SK-N-SH treated with all-trans-retinoic acid at 6 μM for 48 hours (cell line): ENCODE measurements at regions not wholly inside any gene's neighbourhood (a gene's known extent, or its start where the extent isn't known, plus 50 kb on each side); places are given as distances from the start of the nearest gene placed in this dataset.

ENCODE experiments used
- ARNTL ChIP-seq: fragments of 450-650 bp; formaldehyde crosslinking; IDR thresholded peaks from 2 replicates; pipeline ENCODE4 v1.5.0; 2020; ENCODE audit warnings: low read depth, mild to moderate bottlenecking, moderate library complexity, borderline replicate concordance
- CSDC2 ChIP-seq: fragments of 250-450 bp; sonication (Bioruptor Pico); IDR thresholded peaks from 2 replicates; pipeline ENCODE4 v1.5.0; 2020; ENCODE audit warnings: mild to moderate bottlenecking, moderate library complexity
- GLIS3 ChIP-seq: fragments of 250-450 bp; sonication (Bioruptor Pico); IDR thresholded peaks from 2 replicates; pipeline ENCODE4 v1.5.0; 2020; ENCODE audit warnings: mild to moderate bottlenecking, moderate library complexity
- OSR1 ChIP-seq: fragments of 250-450 bp; sonication (Bioruptor Pico); IDR thresholded peaks from 2 replicates; pipeline ENCODE4 v1.8.0; 2022; ENCODE audit warnings: moderate library complexity, mild to moderate bottlenecking, inconsistent platforms
- RARB ChIP-seq: fragments of 250-450 bp; sonication (Bioruptor Pico); IDR thresholded peaks from 2 replicates; pipeline ENCODE4 v1.8.0; 2021; ENCODE audit warnings: mild to moderate bottlenecking, moderate library complexity
- TCF4 ChIP-seq: fragments of 250-450 bp; sonication (Bioruptor Pico); IDR thresholded peaks from 2 replicates; pipeline ENCODE4 v1.8.0; 2021; ENCODE audit warnings: mild to moderate bottlenecking, moderate library complexity, borderline replicate concordance
- TOX ChIP-seq: fragments of 250-450 bp; sonication (Bioruptor Pico); IDR thresholded peaks from 2 replicates; pipeline ENCODE4 v1.8.0; 2021; ENCODE audit warnings: mild to moderate bottlenecking, moderate library complexity, borderline replicate concordance
- ZFP30 ChIP-seq: fragments of 450-650 bp; formaldehyde crosslinking; IDR thresholded peaks from 2 replicates; pipeline ENCODE4 v1.5.0; 2022; ENCODE audit warnings: mild to moderate bottlenecking, moderate library complexity
- ZNF565 ChIP-seq: fragments of 450-650 bp; formaldehyde crosslinking; conservative IDR thresholded peaks from 2 replicates; pipeline ENCODE4 v1.5.0; 2020; ENCODE audit warnings: low read depth, mild to moderate bottlenecking, moderate library complexity
- ZNF8 ChIP-seq: fragments of 450-650 bp; formaldehyde crosslinking; IDR thresholded peaks from 2 replicates; pipeline ENCODE4 v1.5.0; 2020; ENCODE audit warnings: mild to moderate bottlenecking, moderate library complexity
- TF ChIP-seq, protein P1 (sequence below): fragments of 250-450 bp; sonication (Bioruptor Pico); IDR thresholded peaks from 2 replicates; pipeline ENCODE4 v1.8.0; 2021; ENCODE audit warnings: low read depth, mild to moderate bottlenecking, moderate library complexity, borderline replicate concordance
- TF ChIP-seq, protein P2 (sequence below): fragments of 250-450 bp; sonication (Bioruptor Pico); IDR thresholded peaks from 2 replicates; pipeline ENCODE4 v1.8.0; 2020; ENCODE audit warnings: mild to moderate bottlenecking, moderate library complexity, borderline replicate concordance

GRCh38 chr16:60091529-60091928, 1357.4 kb upstream of the GOT2 start:
- TF ChIP-seq, protein P1, sequence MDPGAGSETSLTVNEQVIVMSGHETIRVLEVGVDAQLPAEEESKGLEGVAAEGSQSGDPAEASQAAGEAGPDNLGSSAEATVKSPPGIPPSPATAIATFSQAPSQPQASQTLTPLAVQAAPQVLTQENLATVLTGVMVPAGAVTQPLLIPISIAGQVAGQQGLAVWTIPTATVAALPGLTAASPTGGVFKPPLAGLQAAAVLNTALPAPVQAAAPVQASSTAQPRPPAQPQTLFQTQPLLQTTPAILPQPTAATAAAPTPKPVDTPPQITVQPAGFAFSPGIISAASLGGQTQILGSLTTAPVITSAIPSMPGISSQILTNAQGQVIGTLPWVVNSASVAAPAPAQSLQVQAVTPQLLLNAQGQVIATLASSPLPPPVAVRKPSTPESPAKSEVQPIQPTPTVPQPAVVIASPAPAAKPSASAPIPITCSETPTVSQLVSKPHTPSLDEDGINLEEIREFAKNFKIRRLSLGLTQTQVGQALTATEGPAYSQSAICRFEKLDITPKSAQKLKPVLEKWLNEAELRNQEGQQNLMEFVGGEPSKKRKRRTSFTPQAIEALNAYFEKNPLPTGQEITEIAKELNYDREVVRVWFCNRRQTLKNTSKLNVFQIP, result no peak
- no peak for TF ChIP-seq TOX (CRISPR knock-in tag)
- TF ChIP-seq OSR1 (CRISPR knock-in tag), result no peak
- TF ChIP-seq, protein P2, sequence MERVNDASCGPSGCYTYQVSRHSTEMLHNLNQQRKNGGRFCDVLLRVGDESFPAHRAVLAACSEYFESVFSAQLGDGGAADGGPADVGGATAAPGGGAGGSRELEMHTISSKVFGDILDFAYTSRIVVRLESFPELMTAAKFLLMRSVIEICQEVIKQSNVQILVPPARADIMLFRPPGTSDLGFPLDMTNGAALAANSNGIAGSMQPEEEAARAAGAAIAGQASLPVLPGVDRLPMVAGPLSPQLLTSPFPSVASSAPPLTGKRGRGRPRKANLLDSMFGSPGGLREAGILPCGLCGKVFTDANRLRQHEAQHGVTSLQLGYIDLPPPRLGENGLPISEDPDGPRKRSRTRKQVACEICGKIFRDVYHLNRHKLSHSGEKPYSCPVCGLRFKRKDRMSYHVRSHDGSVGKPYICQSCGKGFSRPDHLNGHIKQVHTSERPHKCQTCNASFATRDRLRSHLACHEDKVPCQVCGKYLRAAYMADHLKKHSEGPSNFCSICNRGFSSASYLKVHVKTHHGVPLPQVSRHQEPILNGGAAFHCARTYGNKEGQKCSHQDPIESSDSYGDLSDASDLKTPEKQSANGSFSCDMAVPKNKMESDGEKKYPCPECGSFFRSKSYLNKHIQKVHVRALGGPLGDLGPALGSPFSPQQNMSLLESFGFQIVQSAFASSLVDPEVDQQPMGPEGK, result no peak
- TF ChIP-seq GLIS3 (CRISPR knock-in tag), result no peak
- no peak for TF ChIP-seq TCF4 (CRISPR knock-in tag)
- TF ChIP-seq ARNTL (CRISPR knock-in tag), result no peak
- no peak for TF ChIP-seq ZNF8
- TF ChIP-seq CSDC2 (CRISPR knock-in tag), result no peak
- TF ChIP-seq RARB (CRISPR knock-in tag), result no peak
- TF ChIP-seq ZNF565 (CRISPR knock-in tag), result no peak
- TF ChIP-seq ZFP30 (CRISPR knock-in tag), result no peak
